Skeletal muscle cell (primary cell): ENCODE measurements at regions not wholly inside any gene's neighbourhood (a gene's known extent, or its start where the extent isn't known, plus 50 kb on each side); places are given as distances from the start of the nearest gene placed in this dataset.

ENCODE experiments used
- DNase-seq: peaks from one replicate; pipeline ENCODE4 v3.0.0-alpha.2; 2010; ENCODE audit warnings: low read depth
- H3K4me3 ChIP-seq: 2 replicates; pipeline ENCODE4 v1.5.1; 2011; ENCODE audit warnings: low read depth, mild to moderate bottlenecking, control low read depth, low read length, moderate library complexity

GRCh38 chr3:166211451-166211850 lies 374.2 kb upstream of the BCHE start:
- DNase-seq, result peak; percentile 35
- no peak overlapping the region for H3K4me3 ChIP-seq

DNA sequence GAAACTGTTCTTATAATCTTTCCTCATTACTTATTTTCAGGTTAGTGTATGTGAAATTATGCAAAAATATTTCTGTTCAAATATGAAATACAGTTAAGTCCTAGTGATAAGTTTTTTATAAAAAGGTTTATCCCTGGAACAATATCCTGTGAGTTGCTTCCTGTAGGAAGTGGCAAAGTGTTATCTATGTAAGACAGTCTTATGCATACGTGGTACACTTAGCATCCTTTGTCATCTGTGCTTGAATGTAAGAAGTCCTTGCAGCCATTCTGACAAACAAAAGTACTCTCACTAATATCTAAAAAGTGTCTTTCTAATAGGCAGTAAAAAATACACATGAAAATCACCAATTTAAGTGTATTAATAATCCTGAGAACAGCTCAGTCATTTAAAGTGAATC lies 372.5 kb upstream of the BCHE start:
- DNase-seq, result no peak
- no peak overlapping the region for H3K4me3 ChIP-seq

DNA sequence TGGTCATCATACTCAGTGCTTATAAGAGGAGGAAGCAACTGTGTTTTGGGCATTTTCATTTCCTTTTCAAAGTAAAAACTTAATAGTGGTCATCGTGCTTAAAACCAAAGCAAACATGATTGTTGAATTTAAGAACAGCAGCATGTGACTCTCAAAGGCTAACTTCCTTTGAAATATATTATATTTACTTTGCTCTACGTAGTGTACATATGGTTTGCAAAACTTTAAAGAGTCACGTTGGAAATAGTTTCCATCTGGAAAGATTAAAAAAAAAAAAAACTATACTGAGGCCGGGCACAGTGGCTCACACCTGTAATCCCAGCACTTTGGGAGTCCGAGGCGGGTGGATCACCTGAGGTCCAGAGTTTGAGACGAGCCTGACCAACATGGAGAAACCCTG lies 367.9 kb upstream of the BCHE start:
- DNase-seq, result no peak
- H3K4me3 ChIP-seq, result no peak overlapping the region

GRCh38 chr3:166201476-166201875 lies 364.3 kb upstream of the BCHE start:
- no peak overlapping the region for H3K4me3 ChIP-seq
- DNase-seq, result no peak

- H3K4me3 ChIP-seq, result no peak overlapping the region
- no peak for DNase-seq
These were observed 362.3 kb upstream of the BCHE start for GRCh38 chr3:166199491-166199890.

DNA sequence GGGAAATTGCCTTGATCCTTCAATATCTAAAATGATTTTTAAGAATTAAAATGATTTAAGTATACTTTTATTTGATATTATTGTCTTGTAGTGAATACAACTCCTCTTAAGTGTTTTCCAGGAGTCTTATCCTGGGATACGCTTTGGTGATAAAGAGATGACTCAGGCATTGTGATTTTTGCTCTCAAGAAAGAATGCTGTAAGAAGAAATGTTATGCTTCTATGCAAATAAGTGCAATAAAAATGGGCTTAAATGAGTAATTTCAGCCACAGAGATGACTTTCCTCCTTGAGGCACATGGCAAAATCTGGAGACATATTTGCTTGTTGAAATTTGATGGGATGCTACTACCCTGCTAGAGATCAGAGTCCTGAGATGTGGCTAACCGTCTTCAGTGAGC lies 358.6 kb upstream of the BCHE start:
- no peak overlapping the region for H3K4me3 ChIP-seq
- no peak for DNase-seq

- no peak overlapping the region for H3K4me3 ChIP-seq
- DNase-seq, result no peak
These were observed 354.2 kb upstream of the BCHE start for GRCh38 chr3:166191411-166191810.

GRCh38 chr3:166190360-166190759 lies 353.1 kb upstream of the BCHE start:
- peak; percentile 20 for DNase-seq
- H3K4me3 ChIP-seq, result no peak overlapping the region

DNA sequence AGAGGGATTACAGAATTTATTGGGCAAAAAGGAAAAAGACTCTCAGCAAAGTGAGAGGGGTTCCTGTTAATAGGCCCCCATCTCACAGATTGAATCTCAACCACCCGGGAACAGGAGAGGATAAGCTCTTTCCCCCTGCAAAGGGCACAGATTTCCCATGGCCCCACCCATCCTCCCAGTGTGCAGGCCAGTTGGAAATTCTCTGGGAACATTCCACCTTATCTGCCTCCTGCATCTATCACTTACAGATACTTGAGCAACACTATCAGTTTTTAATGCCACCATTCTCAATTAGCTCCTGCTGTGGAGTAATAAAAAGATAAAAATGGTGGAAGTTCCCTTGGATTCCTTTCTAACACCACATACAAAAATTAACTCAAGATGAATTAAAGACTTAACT lies 350.0 kb upstream of the BCHE start:
- H3K4me3 ChIP-seq, result no peak overlapping the region
- no peak for DNase-seq

DNA sequence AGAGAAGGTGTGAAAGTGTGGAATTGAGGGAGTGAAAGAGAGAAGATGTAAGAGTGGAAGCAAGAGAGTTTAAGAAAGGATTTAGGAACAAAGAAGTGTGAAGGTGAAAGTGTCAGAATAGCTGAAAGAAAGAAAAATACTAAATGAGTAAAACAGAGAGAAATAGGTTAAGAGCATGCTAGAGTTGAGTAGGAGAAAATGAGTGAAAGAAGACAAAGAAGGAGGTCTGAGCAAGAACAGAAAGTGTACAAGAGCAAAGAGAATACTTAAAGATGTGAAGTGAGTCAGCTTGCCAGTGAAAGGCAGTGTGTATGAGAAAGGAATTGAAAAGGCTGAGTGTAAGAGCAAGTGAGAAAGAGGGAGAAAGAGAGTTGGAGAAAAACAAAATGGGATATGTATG lies 348.8 kb upstream of the BCHE start:
- no peak overlapping the region for H3K4me3 ChIP-seq
- DNase-seq, result no peak

- no peak overlapping the region for H3K4me3 ChIP-seq
These were observed 339.9 kb upstream of the BCHE start for GRCh38 chr3:166177130-166177529.

DNA sequence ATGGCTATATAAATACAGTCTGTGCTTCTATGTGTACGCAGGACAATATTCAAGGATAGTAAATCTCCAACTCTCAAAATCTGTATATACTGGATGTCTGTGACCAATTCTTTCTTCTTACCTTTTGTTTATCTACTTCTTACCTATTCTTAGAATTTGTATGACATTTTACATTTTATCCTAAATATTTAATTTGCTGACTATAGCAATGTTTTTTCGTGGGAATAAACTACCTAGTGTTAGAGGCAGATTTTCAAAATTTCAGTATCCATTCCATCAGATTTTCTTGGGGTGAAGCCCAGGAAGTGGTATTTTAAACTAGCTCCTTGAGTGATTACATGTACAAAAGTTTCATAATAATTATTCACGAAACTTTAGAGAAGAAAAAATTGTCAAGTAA lies 334.5 kb upstream of the BCHE start:
- no peak overlapping the region for H3K4me3 ChIP-seq
- DNase-seq, result no peak

More at GRCh38 chr3:166177130-166177529, 339.9 kb upstream of the BCHE start:
- no peak for DNase-seq

DNA sequence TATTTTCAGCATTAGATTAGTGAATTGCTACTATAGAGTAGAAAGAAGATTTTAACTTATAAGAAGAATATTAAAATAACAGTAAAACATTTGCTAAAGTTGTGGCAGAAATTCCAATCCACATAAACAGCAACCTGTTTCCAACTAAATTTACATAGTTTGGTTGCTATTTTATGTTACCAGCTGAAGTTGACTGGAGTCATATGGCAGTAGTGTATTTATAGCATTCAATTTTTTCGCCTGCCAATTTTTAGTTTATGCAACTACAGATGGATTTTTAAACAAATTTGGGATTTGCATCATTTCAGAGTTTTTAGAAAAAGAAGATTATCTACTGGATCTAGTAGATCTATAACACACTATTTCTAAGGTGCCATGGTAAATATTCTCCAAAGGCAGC lies 332.5 kb upstream of the BCHE start:
- H3K4me3 ChIP-seq, result no peak overlapping the region
- DNase-seq, result no peak

DNA sequence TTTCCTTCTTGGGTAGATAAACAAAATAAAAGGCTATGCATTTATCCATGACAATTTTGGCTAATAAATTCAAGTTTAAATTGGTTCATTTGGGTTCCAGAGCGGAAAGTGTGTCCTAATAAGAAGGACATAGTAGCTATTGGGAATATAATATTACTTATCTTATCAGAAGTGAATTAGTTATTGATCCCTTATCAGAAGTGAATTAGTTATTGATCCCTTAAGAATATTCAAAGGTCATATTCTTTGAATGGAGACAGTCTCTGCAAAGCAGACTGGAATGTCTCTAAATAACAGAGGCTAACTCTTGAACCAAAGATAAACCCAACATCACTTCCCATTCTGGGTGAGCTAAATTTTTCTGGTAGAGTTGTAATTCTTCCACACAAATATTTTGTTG lies 290.7 kb upstream of the BCHE start:
- DNase-seq, result no peak
- no peak overlapping the region for H3K4me3 ChIP-seq

GRCh38 chr3:166125179-166125578 lies 288.0 kb upstream of the BCHE start:
- no peak overlapping the region for H3K4me3 ChIP-seq
- DNase-seq, result no peak

GRCh38 chr3:166123576-166123975 lies 286.4 kb upstream of the BCHE start:
- no peak for DNase-seq

DNA sequence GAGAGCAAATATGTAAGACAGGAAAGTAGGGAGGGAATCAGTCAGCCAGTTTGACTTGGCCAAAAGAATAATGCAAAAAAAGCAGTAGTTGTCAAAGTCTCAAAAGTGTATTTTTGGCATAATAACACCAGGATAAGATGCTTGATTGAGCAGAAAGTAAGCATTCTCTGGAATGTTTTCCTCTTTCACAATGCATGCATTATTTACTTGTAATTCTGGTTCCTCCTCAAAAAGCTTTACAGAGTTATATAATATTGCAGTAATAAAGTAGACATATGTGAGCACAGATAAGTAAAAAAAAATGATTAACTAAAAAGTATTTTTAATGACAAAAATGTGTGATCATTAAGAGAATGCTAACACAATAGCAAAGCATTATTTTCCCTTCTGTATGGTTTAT lies 285.9 kb upstream of the BCHE start:
- DNase-seq, result no peak
- no peak overlapping the region for H3K4me3 ChIP-seq

More at GRCh38 chr3:166123576-166123975, 286.4 kb upstream of the BCHE start:
- no peak overlapping the region for H3K4me3 ChIP-seq

DNA sequence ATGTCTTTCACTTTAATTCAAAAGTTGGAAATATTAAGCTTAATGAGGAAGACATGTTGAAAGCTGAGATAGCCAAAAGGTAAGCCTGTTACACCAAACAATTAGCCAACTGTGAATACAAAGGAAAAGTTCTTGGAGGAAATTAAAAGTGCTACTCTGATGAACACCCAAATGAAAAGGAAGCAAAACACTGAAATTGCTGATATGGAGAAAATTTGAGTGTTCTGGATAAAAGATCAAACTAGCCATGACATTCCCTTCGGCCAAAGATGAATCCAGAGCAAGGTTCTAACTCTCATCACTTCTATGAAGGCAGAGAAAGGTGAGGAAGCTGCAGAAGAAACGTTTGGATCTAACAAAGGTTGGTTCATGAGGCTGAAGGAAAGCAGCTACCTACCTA lies 280.8 kb upstream of the BCHE start:
- DNase-seq, result no peak
- H3K4me3 ChIP-seq, result no peak overlapping the region

DNA sequence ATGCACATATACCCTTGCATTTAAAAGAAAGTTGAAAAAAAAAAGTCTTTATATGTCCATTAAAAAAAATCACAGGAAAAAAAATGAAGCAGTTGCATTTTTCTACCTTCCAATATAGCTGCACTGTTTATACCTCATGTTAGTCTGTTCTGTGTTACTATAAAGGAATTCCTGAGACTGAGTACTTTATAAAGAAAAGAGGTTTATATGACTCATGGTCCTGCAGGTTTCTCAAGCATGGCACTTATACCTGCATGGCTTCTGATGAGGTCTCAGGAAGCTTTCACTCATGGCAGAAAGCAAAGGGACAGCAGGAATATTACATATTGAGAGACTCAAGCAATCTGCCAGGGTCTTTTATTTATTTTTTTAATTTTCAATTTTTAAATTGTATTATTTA lies 277.2 kb upstream of the BCHE start:
- DNase-seq, result no peak
- H3K4me3 ChIP-seq, result no peak overlapping the region

GRCh38 chr3:166111562-166111961 lies 274.3 kb upstream of the BCHE start:
- H3K4me3 ChIP-seq, result no peak overlapping the region
- no peak for DNase-seq

GRCh38 chr3:166110102-166110501 lies 272.9 kb upstream of the BCHE start:
- DNase-seq, result no peak
- H3K4me3 ChIP-seq, result no peak overlapping the region

- H3K4me3 ChIP-seq, result no peak overlapping the region
- no peak for DNase-seq
These were observed 267.7 kb upstream of the BCHE start for GRCh38 chr3:166104938-166105337.
